ENCODE measurements at regions not wholly inside any gene's neighbourhood (a gene's known extent, or its start where the extent isn't known, plus 50 kb on each side); places are given as distances from the start of the nearest gene placed in this dataset.
"Not testable (repeated sequence)": the region's sequence is repeated elsewhere in the genome, so short reads cannot be mapped to it uniquely, and the experiment has no call there.

- no peak for TF ChIP-seq CTCF (IDR thresholded peaks at IDR 0.05; ENCODE audit: control insufficient read depth, insufficient read depth, low read depth, low read length, missing control alignments)
- H3K4me3 ChIP-seq (ENCODE audit: control insufficient read depth, low read depth, low read length) = no peak overlapping the region
- DNase-seq (ENCODE audit: low read depth) = no peak
Observed at GRCh38 chr4:163703251-163703650, 208.8 kb downstream of the TMA16 start.

DNA sequence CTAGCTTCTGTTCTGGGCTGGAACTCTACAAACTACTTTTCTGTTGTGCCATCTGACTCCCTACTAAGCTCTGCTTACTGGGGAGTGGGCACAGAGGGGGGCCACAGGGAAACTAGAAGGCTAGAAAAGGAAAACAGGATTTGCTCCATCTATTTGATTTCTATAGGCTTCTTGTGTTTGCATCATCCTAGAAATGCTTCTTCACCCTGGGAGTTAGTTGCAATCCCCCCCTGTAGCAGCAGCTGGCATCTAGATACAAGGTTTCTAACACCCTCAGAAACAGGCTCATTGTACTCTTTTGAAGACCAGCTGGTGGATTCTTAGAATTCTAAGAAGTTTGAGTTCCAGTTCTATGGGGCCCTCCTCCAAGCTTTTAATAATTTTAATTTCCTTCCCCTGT lies 213.4 kb downstream of the TMA16 start:
- no peak overlapping the region for H3K4me3 ChIP-seq (ENCODE audit: control insufficient read depth, low read depth, low read length)
- TF ChIP-seq CTCF (IDR thresholded peaks at IDR 0.05; ENCODE audit: control insufficient read depth, insufficient read depth, low read depth, low read length, missing control alignments) = no peak
- no peak for DNase-seq (ENCODE audit: low read depth)

- TF ChIP-seq CTCF (IDR thresholded peaks at IDR 0.05; ENCODE audit: control insufficient read depth, insufficient read depth, low read depth, low read length, missing control alignments) = no peak
- no peak for DNase-seq (ENCODE audit: low read depth)
- H3K4me3 ChIP-seq (ENCODE audit: control insufficient read depth, low read depth, low read length) = no peak overlapping the region
Observed at GRCh38 chr4:163709601-163710000, 215.1 kb downstream of the TMA16 start.

DNA sequence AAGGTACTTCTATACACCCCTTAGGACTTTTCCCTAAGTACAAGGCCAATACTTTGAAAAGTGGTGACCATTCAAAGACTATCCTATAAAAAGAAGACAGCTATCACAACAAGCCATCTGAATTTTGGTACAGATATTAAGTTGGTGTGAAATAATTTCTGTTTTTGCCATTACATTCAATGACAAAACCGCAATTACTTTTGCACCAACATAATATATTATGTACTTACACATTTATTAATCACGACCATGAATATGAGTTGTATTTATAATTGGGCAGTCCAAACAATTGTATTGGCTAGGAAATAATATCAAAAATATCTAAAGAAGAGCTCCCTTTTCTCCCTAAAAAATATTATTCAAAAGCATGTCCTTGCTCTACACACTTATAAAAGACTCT lies 215.7 kb downstream of the TMA16 start:
- no peak for DNase-seq (ENCODE audit: low read depth)
- H3K4me3 ChIP-seq (ENCODE audit: control insufficient read depth, low read depth, low read length) = no peak overlapping the region
- TF ChIP-seq CTCF (IDR thresholded peaks at IDR 0.05; ENCODE audit: control insufficient read depth, insufficient read depth, low read depth, low read length, missing control alignments) = no peak

- not testable (repeated sequence) for H3K4me3 ChIP-seq (ENCODE audit: control insufficient read depth, low read depth, low read length); DNase-seq (ENCODE audit: low read depth)
Observed at GRCh38 chr4:163724495-163724894, 230.0 kb downstream of the TMA16 start.

DNA sequence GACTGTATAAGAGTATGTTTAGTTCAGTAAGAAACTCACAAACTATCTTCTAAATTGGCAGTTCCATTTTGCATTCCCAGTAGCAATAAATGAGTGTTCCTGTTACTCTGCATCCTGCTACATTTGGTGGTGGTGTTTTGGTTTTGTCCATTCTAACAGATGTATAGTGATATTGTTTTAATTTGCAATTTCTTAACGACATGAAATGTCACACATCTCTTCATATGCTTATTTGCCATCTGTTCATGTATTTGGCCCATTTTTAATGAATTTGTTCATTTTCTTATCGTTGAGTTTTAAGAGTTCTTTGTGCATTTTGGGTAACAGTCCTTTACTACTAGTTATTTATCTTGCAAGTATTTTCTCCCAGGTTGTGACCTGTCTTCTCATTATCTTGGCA lies 232.2 kb downstream of the TMA16 start:
- TF ChIP-seq CTCF (IDR thresholded peaks at IDR 0.05; ENCODE audit: control insufficient read depth, insufficient read depth, low read depth, low read length, missing control alignments) = no peak
- H3K4me3 ChIP-seq (ENCODE audit: control insufficient read depth, low read depth, low read length) = no peak overlapping the region
- DNase-seq (ENCODE audit: low read depth) = no peak

GRCh38 chr4:163731071-163731470 lies 236.6 kb downstream of the TMA16 start:
- no peak overlapping the region for H3K4me3 ChIP-seq (ENCODE audit: control insufficient read depth, low read depth, low read length)
- no peak for DNase-seq (ENCODE audit: low read depth)
- no peak for TF ChIP-seq CTCF (IDR thresholded peaks at IDR 0.05; ENCODE audit: control insufficient read depth, insufficient read depth, low read depth, low read length, missing control alignments)

All from AG09309 (cell line).